HepG2 (cell line): ENCODE measurements at regions not wholly inside any gene's neighbourhood (a gene's known extent, or its start where the extent isn't known, plus 50 kb on each side); places are given as distances from the start of the nearest gene placed in this dataset.

Experiments used
- ATAC-seq: fragments of 200-7000 bp; cut with Tn5 transposase; 3 replicates; pipeline ENCODE4 v1.9.1; 2020; ENCODE audit warnings: mild to moderate bottlenecking, moderate library complexity
- BruUV-seq: library from RNA; stranded (reverse); fragments of 400-500 nt; replicated peaks from 2 replicates; lab custom pipeline; 2021; lab: Mats Ljungman, UMichigan
- CTCF ChIA-PET: fragments of 300-600 bp; formaldehyde crosslinking; extraction: SDS; loops from one replicate; lab custom pipeline; 2021; ENCODE audit warnings: low total read pairs, inconsistent platforms, low intra/inter-chr PET ratio; lab: Yijun Ruan, JAX
- POLR2A ChIA-PET: fragments of 350-600 bp; sonication (Branson Sonifier 250); formaldehyde crosslinking; loops from one replicate; lab custom pipeline; 2020; ENCODE audit warnings: antibody characterized with exemption, inconsistent platforms; lab: Yijun Ruan, JAX
- DNase-seq: peaks from one replicate; pipeline ENCODE4 v3.0.0-alpha.2; 2015; ENCODE audit warnings: low spot score
- FAIRE-seq: peaks from 3 replicates; lab custom pipeline; 2011; peaks lifted over from hg19 to GRCh38; lab: Jason Lieb, UNC
- H2AFZ ChIP-seq: one replicate; pipeline ENCODE4 v1.6.1; 2011; ENCODE audit warnings: low read length, inconsistent platforms
- H3K27ac ChIP-seq: fragments of 300-600 bp; 3 replicates; pipeline ENCODE4 v1.8.0; 2011; ENCODE audit warnings: mixed run types, mild to moderate bottlenecking, mixed read lengths, low read length, inconsistent platforms; ENCODE audit not compliant: insufficient read depth; ENCODE audit errors: extremely low read length
- H3K27me3 ChIP-seq, 2 experiments: fragments of 200-600 bp in 1 of 2; 2 replicates in 1 of 2; 3 replicates in 1 of 2; pipeline versions ENCODE4 v1.6.0 to v1.8.0; 2011; ENCODE audit warnings: low read length in 2 of 2, mild to moderate bottlenecking in 2 of 2, moderate library complexity in 2 of 2, inconsistent platforms in 1 of 2; ENCODE audit not compliant: insufficient read depth in 2 of 2, control insufficient read depth in 1 of 2
- H3K36me3 ChIP-seq, 2 experiments: fragments of 200-600 bp in 1 of 2; replicated peaks in 1 of 2; 2 replicates in 1 of 2; 3 replicates in 1 of 2; pipeline versions ENCODE4 v1.5.1 to v1.8.0; 2011; ENCODE audit warnings: low read length in 2 of 2, inconsistent platforms in 1 of 2; ENCODE audit not compliant: insufficient read depth in 2 of 2, control insufficient read depth in 1 of 2
- H3K4me1 ChIP-seq: 2 replicates; pipeline ENCODE4 v1.5.1; 2012; ENCODE audit warnings: low read length, inconsistent platforms; ENCODE audit not compliant: insufficient read depth
- H3K4me2 ChIP-seq: 2 replicates; pipeline ENCODE4 v1.6.0; 2011; ENCODE audit warnings: low read depth, low read length, inconsistent platforms
- H3K4me3 ChIP-seq, 3 experiments: fragments of 200-600 bp in 1 of 3; sonication (generic), shearing (Covaris generic) in 1 of 3; replicated peaks in 1 of 3; 2 replicates each; pipeline ENCODE4 v1.5.1; 2011 to 2016; ENCODE audit warnings: low read length in 3 of 3, inconsistent platforms in 2 of 3, low read depth in 2 of 3, mild to moderate bottlenecking in 2 of 3, control low read depth in 1 of 3, mixed read lengths in 1 of 3; ENCODE audit not compliant: insufficient read depth in 1 of 3
- H3K79me2 ChIP-seq: one replicate; pipeline ENCODE4 v1.6.1; 2011; ENCODE audit warnings: low read length, inconsistent platforms; ENCODE audit not compliant: insufficient read depth
- H3K9ac ChIP-seq: 2 replicates; pipeline ENCODE4 v1.6.0; 2011; ENCODE audit warnings: mild to moderate bottlenecking, low read depth, low read length, inconsistent platforms; ENCODE audit not compliant: insufficient read depth
- H3K9me3 ChIP-seq: 2 replicates; pipeline ENCODE4 v1.5.1; 2012; ENCODE audit warnings: mild to moderate bottlenecking, low read length
- H4K20me1 ChIP-seq: 2 replicates; pipeline ENCODE4 v1.6.0; 2011; ENCODE audit warnings: inconsistent platforms, mild to moderate bottlenecking, low read length, moderate library complexity; ENCODE audit not compliant: insufficient read depth
- HMG20B ChIP-seq: conservative IDR thresholded peaks from 2 replicates; pipeline ENCODE4 v1.6.1; 2016; ENCODE audit warnings: missing genetic modification reagents, missing compliant biosample characterization
- MZF1 ChIP-seq: sonication (generic); formaldehyde crosslinking; IDR thresholded peaks from 2 replicates; pipeline ENCODE4 v1.8.1; 2023; ENCODE audit warnings: mild to moderate bottlenecking, missing genetic modification reagents, borderline replicate concordance
- NCOA5 ChIP-seq: sonication (generic); formaldehyde crosslinking; IDR thresholded peaks from 2 replicates; pipeline ENCODE4 v1.4.0; 2020; ENCODE audit warnings: missing genetic modification reagents
- NKX3-1 ChIP-seq: sonication (generic); formaldehyde crosslinking; IDR thresholded peaks from 2 replicates; pipeline ENCODE4 v1.5.0; 2020; ENCODE audit warnings: missing genetic modification reagents
- RAD21 ChIP-seq: fragments of 450-650 bp; formaldehyde crosslinking; IDR thresholded peaks from 2 replicates; pipeline ENCODE4 v1.5.0; 2020; ENCODE audit warnings: mild to moderate bottlenecking
- TOE1 ChIP-seq: sonication (generic); formaldehyde crosslinking; IDR thresholded peaks from 2 replicates; pipeline ENCODE4 v1.4.0; 2020; ENCODE audit warnings: mild to moderate bottlenecking, missing genetic modification reagents
- ZNF280D ChIP-seq: sonication (generic); formaldehyde crosslinking; IDR thresholded peaks from 2 replicates; pipeline ENCODE4 v1.5.1; 2020; ENCODE audit warnings: mild to moderate bottlenecking, missing genetic modification reagents
- ZNF44 ChIP-seq: sonication (generic); formaldehyde crosslinking; IDR thresholded peaks from 2 replicates; pipeline ENCODE4 v1.5.1; 2020; ENCODE audit warnings: mild to moderate bottlenecking, missing genetic modification reagents
- ZNF776 ChIP-seq: sonication (generic); formaldehyde crosslinking; IDR thresholded peaks from 2 replicates; pipeline ENCODE4 v1.4.0; 2020; ENCODE audit warnings: mild to moderate bottlenecking, missing genetic modification reagents
- ZNF781 ChIP-seq: sonication (generic); formaldehyde crosslinking; IDR thresholded peaks from 2 replicates; pipeline ENCODE4 v1.5.1; 2020; ENCODE audit warnings: borderline replicate concordance, mild to moderate bottlenecking, missing genetic modification reagents; ENCODE audit errors: not compliant biosample characterization
- WGBS: methylation state at CpG from one replicate; pipeline ENCODE4 v1.1.6; 2017; ENCODE audit warnings: low lambda C conversion rate; 5-methylcytosine and 5-hydroxymethylcytosine counted together
- in situ Hi-C: cut with HindIII; loops from 2 replicates; pipeline ENCODE4 v1.10.0; 2017; ENCODE audit warnings: low pct_unique_long_range_greater_than_20kb; ENCODE audit not compliant: extremely low pct_ligation_motif_present
- intact Hi-C: fragments of 100-400 bp; cut with micrococcal nuclease; formaldehyde crosslinking; loops from one replicate; pipeline ENCODE4 v1.10.0; 2022; ENCODE audit not compliant: unreplicated experiment

DNA sequence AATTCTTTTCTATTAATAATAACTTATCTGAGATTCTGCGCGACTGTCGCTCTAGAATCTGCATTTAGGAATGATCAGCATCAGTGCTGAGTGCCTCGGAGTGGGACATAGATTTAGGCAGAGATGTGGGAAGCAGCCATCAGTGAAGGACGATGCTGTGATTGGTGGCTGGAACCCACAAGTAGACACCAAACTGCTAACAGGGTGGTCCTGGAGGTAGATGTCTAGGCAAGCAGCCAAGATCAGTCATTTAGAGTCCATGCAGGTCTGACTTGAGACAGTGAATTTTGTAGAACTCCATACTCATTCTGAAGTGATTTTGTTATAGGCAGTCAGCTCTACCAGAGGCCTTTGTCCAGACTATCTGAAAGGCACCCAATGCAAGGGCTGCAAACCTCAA lies 51.8 kb upstream of the LYST start:
- Histone ChIP-seq H3K4me2 (no peak overlapping the region), H3K9me3 (no peaks in the 10 kb centered on the region)
- no peak for DNase-seq
- no peak for TF ChIP-seq ZNF44 (CRISPR knock-in tag)
- no peak for TF ChIP-seq HMG20B
- TF ChIP-seq NKX3-1 (CRISPR knock-in tag): no peak
- TF ChIP-seq ZNF280D (CRISPR knock-in tag): no peak
- no peak for TF ChIP-seq RAD21 (CRISPR knock-in tag)
- no peak for TF ChIP-seq TOE1
- TF ChIP-seq ZNF781 (CRISPR knock-in tag): no peak
- TF ChIP-seq ZNF776 (CRISPR knock-in tag): no peak
- TF ChIP-seq NCOA5 (CRISPR knock-in tag): no peak
- no peak for TF ChIP-seq MZF1 (CRISPR knock-in tag)
- TF ChIP-seq, all 625 proteins: peak for 0
- Histone ChIP-seq H4K20me1 (no peaks in the 10 kb centered on the region), H3K36me3 (no peaks in the 10 kb centered on the region), H3K27me3 (peaks cover 2 to 13% of the 10 kb centered on the region in 2 experiments; a peak in 1 of 5 replicates), H3K27ac (no peak overlapping the region), H2AFZ (no peak overlapping the region), H3K4me3 (no peak overlapping the region), H3K79me2 (no peaks in the 10 kb centered on the region), H3K9ac (no peak overlapping the region), H3K4me1 (peaks cover 10% of the 10 kb centered on the region; the same call in 1 of the 2 replicates)
- ChIA-PET CTCF (no interaction called here), POLR2A (no interaction called here)
- ATAC-seq (no peak), FAIRE-seq (no peak)
- 65% methylated on average over 5 of the region's 5 CpGs for WGBS
- intact Hi-C loops (no loop called here), in situ Hi-C loops (no loop called here)
- no TSS peak for BruUV-seq
